GM13977 (cell line): ENCODE measurements at regions not wholly inside any gene's neighbourhood (a gene's known extent, or its start where the extent isn't known, plus 50 kb on each side); places are given as distances from the start of the nearest gene placed in this dataset.
"Not testable (repeated sequence)": the region's sequence is repeated elsewhere in the genome, so short reads cannot be mapped to it uniquely, and the experiment has no call there.

ENCODE experiments used
- DNase-seq: peaks from one replicate; pipeline ENCODE4 v3.0.0; 2012; ENCODE audit warnings: low spot score
- in situ Hi-C: fragments of 300-500 bp; cut with MboI; formaldehyde crosslinking; loops from one replicate; pipeline ENCODE4 v1.12.0; 2022; ENCODE audit warnings: low sequenced_read_pairs, low pct_unique_long_range_greater_than_20kb, mixed read lengths, inconsistent platforms; ENCODE audit not compliant: unreplicated experiment
- TF ChIP-seq, protein P1 (sequence below): IDR thresholded peaks from 2 replicates; pipeline ENCODE4 v1.5.1; 2012; ENCODE audit warnings: mild to moderate bottlenecking, control low read depth; ENCODE audit not compliant: insufficient read depth; ENCODE audit errors: extremely low read depth, missing control alignments

DNA sequence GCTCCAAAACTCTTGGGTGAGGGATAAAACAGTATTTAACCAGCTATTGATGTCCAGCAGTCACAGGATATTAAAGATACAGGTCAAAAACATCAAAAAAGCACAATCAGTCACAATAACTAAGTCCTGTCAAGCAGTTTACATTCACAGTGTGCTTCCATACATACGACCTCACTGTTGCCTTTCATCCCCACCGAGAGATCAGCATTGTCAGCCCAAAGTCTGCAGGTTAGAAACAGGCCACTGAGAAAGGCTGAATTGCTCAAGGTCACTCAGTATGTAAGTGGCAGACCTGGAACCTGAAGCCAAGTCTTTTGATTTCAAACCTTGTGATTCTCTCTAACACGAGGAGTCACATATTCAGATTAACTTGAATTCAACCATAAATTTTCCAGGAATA lies 124.9 kb downstream of the GXYLT1 start:
- no peak for DNase-seq
- in situ Hi-C loops, result loop anchor here (25.0 kb wide), 1 partner anchor 732 kb away; no protein-coding TSS in a partner anchor
- TF ChIP-seq, protein P1, sequence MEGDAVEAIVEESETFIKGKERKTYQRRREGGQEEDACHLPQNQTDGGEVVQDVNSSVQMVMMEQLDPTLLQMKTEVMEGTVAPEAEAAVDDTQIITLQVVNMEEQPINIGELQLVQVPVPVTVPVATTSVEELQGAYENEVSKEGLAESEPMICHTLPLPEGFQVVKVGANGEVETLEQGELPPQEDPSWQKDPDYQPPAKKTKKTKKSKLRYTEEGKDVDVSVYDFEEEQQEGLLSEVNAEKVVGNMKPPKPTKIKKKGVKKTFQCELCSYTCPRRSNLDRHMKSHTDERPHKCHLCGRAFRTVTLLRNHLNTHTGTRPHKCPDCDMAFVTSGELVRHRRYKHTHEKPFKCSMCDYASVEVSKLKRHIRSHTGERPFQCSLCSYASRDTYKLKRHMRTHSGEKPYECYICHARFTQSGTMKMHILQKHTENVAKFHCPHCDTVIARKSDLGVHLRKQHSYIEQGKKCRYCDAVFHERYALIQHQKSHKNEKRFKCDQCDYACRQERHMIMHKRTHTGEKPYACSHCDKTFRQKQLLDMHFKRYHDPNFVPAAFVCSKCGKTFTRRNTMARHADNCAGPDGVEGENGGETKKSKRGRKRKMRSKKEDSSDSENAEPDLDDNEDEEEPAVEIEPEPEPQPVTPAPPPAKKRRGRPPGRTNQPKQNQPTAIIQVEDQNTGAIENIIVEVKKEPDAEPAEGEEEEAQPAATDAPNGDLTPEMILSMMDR, result no peak

DNA sequence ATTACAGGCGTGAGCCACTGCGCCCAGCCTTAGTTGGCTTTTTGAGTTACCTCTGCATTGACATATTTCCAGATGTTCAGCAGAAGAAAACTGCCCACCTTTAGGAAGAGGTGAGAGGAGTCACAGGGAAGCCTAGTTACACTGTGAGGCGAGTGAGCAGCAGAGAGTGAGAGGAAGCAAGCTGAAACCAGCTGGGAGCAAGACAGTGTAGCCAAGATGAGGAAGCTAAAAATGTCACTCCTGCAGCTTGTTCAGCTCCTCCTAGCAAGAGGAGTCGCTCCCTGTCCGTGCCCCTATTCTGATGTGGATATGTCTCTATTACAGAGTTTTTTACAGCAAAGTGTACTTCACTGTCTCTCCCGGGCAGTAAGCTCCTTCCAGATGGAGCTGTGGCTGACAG lies 127.6 kb downstream of the GXYLT1 start:
- no peak for DNase-seq
- TF ChIP-seq, protein P1, result no peak
- in situ Hi-C loops, result loop anchor here (25.0 kb wide), 1 partner anchor 730 kb away; no protein-coding TSS in a partner anchor

GRCh38 chr12:42015051-42015461 lies 129.6 kb downstream of the GXYLT1 start:
- no peak for DNase-seq
- in situ Hi-C loops, result loop anchor here (25.0 kb wide), 1 partner anchor 728 kb away; no protein-coding TSS in a partner anchor
- TF ChIP-seq, protein P1, result no peak

GRCh38 chr12:42012501-42012900 lies 132.2 kb downstream of the GXYLT1 start:
- DNase-seq, result not testable (repeated sequence)
- in situ Hi-C loops, result loop anchor here (25.0 kb wide), 1 partner anchor 725 kb away; no protein-coding TSS in a partner anchor

DNA sequence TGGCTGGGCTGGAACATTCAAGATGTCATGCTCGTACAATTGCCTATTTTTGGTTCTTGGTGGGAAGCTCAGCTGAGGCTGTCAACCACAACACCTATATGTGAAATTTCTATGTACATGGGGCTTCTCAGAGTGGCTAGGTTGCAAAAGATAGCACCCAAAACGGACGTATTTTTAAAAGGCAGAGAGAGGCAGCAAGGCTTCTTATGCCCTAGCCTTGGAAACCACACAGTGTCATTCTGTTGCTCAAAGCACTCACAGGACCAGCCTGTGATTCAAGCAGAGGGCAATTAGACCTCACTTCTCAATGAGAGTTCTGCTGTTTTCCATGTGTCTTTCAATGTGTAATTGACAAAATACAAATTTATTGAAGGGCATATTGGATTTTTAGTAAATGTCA lies 134.0 kb downstream of the GXYLT1 start:
- no peak for DNase-seq
- in situ Hi-C loops, result loop anchor here (25.0 kb wide), 1 partner anchor 723 kb away; no protein-coding TSS in a partner anchor
- TF ChIP-seq, protein P1, result no peak

DNA sequence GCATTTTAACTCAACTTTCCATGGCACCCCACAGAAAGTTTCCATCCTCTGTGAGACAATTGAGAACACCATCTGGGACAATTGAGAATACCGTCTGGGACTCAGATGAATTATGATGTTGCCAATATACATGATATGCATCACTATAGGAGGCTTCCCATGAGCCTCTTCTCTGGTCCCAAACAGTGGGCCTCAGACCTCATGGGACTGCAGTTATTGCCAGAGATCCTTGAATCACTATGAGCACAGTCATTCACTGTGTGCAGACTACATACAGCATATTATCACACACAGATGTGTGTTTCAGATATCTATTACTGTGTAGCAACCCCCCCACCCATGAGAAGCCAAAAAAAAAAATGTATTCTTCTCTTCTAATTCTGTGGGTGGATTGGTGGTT lies 134.4 kb downstream of the GXYLT1 start:
- TF ChIP-seq, protein P1, result no peak

DNA sequence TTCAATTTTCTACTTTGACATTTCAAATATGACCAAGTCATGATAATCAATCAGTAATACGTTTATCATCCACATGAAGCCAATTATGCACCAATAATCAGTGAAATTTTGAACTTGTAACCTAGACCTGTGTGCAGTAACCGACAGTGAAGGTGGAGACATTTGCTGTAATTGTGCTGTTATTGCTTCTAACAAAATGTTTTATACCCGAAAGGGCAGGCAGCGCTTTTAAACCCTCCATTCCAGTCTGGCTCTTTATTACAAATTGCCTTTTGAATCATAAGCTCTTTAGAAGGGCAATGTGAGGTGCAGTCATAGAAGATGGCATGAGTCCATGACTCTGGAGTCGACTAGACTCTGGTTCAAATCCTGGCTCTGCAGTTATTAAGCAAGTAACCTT lies 135.7 kb downstream of the GXYLT1 start:
- DNase-seq, result no peak
- in situ Hi-C loops, result loop anchor here (25.0 kb wide), 1 partner anchor 722 kb away; no protein-coding TSS in a partner anchor
- TF ChIP-seq, protein P1, result no peak

More for the DNA sequence above, 134.4 kb downstream of the GXYLT1 start:
- no peak for DNase-seq
- in situ Hi-C loops, result loop anchor here (25.0 kb wide), 1 partner anchor 723 kb away; no protein-coding TSS in a partner anchor
